Fibroblast of villous mesenchyme (primary cell): ENCODE measurements at regions not wholly inside any gene's neighbourhood (a gene's known extent, or its start where the extent isn't known, plus 50 kb on each side); places are given as distances from the start of the nearest gene placed in this dataset.

Source experiments
- DNase-seq: peaks from one replicate; pipeline ENCODE4 v3.0.0-alpha.2; 2010; ENCODE audit warnings: low read depth
- H3K4me3 ChIP-seq: 2 replicates; pipeline ENCODE4 v1.5.1; 2011; ENCODE audit warnings: low read depth, mild to moderate bottlenecking, low read length
- CTCF ChIP-seq: IDR thresholded peaks from 2 replicates; pipeline ENCODE4 v1.5.1; 2012; ENCODE audit warnings: low read depth, mild to moderate bottlenecking, low read length; ENCODE audit not compliant: insufficient read depth

GRCh38 chr10:4678951-4679671 is 146.9 kb upstream of the AKR1E2 start:
- no peak overlapping the region for H3K4me3 ChIP-seq
- DNase-seq = no peak
- TF ChIP-seq CTCF = no peak

GRCh38 chr10:4678023-4678950 is 147.7 kb upstream of the AKR1E2 start:
- H3K4me3 ChIP-seq = peak overlapping the region; percentile 42
- TF ChIP-seq CTCF = no peak

GRCh38 chr10:4677296-4678021 is 148.5 kb upstream of the AKR1E2 start:
- DNase-seq = peak; percentile 95
- H3K4me3 ChIP-seq = peak overlapping the region; percentile 42
- TF ChIP-seq CTCF = no peak

More at GRCh38 chr10:4678023-4678950, 147.7 kb upstream of the AKR1E2 start:
- peak; percentile 96 for DNase-seq

DNA sequence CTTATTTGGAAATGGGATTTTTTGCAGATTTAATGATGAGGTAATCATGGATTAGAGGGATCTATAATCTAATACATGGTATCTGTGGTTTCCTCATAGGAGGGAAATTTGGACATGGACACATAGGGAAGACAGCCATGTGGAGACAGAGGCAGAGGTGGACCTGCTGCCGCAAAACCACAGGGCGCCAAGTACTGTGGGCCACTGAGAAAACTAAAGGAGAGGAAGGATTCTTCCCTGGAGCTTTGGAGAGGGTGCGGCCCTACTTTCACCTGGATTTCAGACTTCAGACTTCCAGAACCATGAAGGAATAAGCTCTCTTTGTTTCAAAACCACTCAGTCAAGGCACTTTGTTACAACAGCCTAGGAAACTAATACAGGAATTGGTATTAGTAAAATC is 149.4 kb upstream of the AKR1E2 start:
- TF ChIP-seq CTCF = no peak
- DNase-seq = no peak
- H3K4me3 ChIP-seq = no peak overlapping the region

DNA sequence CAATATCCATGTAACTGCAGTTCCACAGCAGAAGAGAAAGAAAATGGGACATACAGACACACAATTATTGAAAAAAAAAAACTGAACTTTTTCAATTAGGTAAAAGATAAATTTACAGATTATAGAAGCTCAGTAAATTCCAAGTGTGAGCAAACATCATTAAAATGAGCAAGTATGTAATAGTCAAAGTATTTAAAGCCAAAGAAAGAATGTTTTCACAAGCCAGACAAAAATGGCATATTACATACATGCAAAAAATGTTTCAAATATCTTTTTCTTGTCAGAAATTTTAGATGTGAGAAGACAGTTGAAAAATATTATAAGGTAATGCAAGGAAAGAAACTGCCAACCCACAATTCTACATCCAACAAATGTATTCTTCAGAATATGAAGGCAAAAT is 150.2 kb upstream of the AKR1E2 start:
- no peak overlapping the region for H3K4me3 ChIP-seq
- no peak for TF ChIP-seq CTCF
- DNase-seq = no peak

GRCh38 chr10:4673279-4674040 is 152.5 kb upstream of the AKR1E2 start:
- DNase-seq = no peak
- no peak overlapping the region for H3K4me3 ChIP-seq
- TF ChIP-seq CTCF = no peak
